Muscle layer of duodenum (tissue), 2 donors: ENCODE measurements at regions not wholly inside any gene's neighbourhood (a gene's known extent, or its start where the extent isn't known, plus 50 kb on each side); places are given as distances from the start of the nearest gene placed in this dataset.

Source experiments
- H3K27ac ChIP-seq: one replicate; pipeline ENCODE4 v1.7.0; 2013; ENCODE audit warnings: mild to moderate bottlenecking, low read length
- H3K27me3 ChIP-seq: one replicate; pipeline ENCODE4 v1.7.0; 2013; ENCODE audit warnings: low read depth, mild to moderate bottlenecking, control low read depth, low read length
- H3K36me3 ChIP-seq, 2 donors: one replicate each; pipeline ENCODE4 v1.7.0; 2013; ENCODE audit warnings: low read length in 2 of 2, control low read depth in 1 of 2, mild to moderate bottlenecking in 1 of 2; ENCODE audit not compliant: insufficient read depth in 2 of 2, control insufficient read depth in 1 of 2
- H3K4me1 ChIP-seq, 2 donors: one replicate each; pipeline ENCODE4 v1.7.0; 2013; ENCODE audit warnings: low read length in 2 of 2, mild to moderate bottlenecking in 2 of 2, control low read depth in 1 of 2, moderate library complexity in 1 of 2; ENCODE audit not compliant: insufficient read depth in 2 of 2, control insufficient read depth in 1 of 2
- H3K4me3 ChIP-seq, 2 donors: one replicate each; pipeline ENCODE4 v1.7.0; 2013; ENCODE audit warnings: low read length in 2 of 2, low read depth in 1 of 2, mild to moderate bottlenecking in 1 of 2
- H3K9me3 ChIP-seq, 2 donors: one replicate each; pipeline ENCODE4 v1.7.0; 2013; ENCODE audit warnings: low read length in 2 of 2, control low read depth in 1 of 2, mild to moderate bottlenecking in 1 of 2; ENCODE audit not compliant: control insufficient read depth in 1 of 2
- donor health status: healthy.

DNA sequence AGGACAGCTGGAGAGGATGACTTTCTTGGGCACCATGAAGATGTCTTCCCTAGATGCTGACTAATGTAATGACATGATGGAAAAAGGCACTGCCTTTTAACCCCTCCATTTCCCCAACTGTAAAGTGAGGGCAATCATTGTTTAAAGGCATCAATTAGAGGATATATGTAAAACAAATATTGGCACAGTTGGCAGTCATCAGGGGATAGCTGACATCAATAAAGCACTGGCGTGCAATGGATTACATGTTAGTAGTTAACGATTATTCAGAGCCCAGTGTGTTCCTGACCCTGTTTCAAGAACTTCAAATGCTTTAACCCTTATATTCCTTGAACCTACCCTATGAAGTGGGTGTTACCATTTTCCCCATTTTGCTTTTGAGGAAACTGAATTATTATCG is 100.7 kb downstream of the TMEM114 start:
- Histone ChIP-seq H3K4me3 (no peak overlapping the region), H3K4me1 (no peaks in the 10 kb centered on the region), H3K27me3 (no peaks in the 10 kb centered on the region), H3K36me3 (no peaks in the 10 kb centered on the region), H3K9me3 (no peaks in the 10 kb centered on the region), H3K27ac (no peak overlapping the region)

DNA sequence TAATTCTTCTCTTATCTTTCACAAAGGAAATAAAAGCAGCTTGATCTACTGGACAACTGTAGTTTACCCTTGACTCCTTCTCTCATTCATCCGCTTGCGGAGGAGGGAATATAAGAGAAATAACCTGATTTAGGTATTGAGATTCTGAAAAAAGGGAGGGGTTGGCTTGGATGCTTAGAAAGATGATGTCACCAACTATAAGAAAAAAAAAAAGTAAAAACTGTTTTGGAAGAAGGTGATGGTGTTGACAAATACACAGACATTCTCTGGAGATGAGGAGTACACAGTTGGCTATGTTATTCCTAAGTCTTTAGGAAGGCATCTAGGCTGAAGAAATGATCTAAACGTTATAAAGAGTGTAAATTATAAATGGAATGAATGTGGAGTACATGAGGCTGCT is 103.3 kb downstream of the TMEM114 start:
- Histone ChIP-seq H3K9me3 (no peaks in the 10 kb centered on the region), H3K4me1 (no peaks in the 10 kb centered on the region), H3K27ac (no peak overlapping the region), H3K36me3 (no peaks in the 10 kb centered on the region), H3K27me3 (no peaks in the 10 kb centered on the region), H3K4me3 (no peak overlapping the region)

DNA sequence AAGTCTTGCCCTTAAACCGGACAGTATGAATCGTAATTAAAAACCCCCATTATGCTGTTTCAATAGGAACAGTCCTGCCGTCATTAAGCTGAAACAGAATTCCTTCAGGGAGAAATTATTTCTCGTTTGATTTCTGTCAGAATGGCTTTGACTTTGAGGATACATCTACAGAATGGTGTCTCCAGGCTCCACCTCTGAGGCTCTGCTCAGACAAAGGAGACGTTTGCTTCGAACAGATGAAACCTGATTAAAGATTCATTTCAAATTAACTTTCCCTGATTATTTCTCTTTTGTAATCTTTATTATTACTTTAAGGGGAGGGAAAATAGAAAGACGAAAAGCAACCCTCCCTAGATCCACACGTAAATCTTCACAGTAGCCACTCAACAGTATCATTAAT is 106.9 kb downstream of the TMEM114 start:
- no peak overlapping the region for H3K4me3 ChIP-seq
- no peaks in the 10 kb centered on the region for H3K9me3 ChIP-seq
- H3K4me1 ChIP-seq = no peaks in the 10 kb centered on the region
- no peak overlapping the region for H3K27ac ChIP-seq
- H3K27me3 ChIP-seq = no peaks in the 10 kb centered on the region
- no peaks in the 10 kb centered on the region for H3K36me3 ChIP-seq

DNA sequence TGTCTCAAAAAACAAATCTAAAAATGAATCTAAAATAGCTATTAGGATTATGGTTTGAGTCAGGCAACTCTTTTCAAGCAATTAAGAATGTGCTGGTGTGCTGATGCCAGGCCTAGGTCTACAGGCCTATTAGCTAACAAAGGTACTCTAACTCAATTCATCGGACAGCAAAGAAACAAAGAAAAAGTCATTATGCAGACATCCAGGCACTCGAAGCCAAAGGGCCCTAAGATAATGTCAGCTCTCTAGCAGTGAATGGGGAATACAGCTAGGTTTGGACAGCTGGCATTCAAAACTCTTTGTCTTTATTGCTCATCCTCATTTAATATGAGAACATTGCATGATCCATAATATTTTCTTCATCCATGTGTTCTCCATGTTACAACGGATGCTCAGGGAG is 108.5 kb downstream of the TMEM114 start:
- Histone ChIP-seq H3K4me3 (no peak overlapping the region), H3K4me1 (no peaks in the 10 kb centered on the region), H3K27ac (no peak overlapping the region), H3K36me3 (no peaks in the 10 kb centered on the region), H3K9me3 (no peaks in the 10 kb centered on the region), H3K27me3 (no peaks in the 10 kb centered on the region)

DNA sequence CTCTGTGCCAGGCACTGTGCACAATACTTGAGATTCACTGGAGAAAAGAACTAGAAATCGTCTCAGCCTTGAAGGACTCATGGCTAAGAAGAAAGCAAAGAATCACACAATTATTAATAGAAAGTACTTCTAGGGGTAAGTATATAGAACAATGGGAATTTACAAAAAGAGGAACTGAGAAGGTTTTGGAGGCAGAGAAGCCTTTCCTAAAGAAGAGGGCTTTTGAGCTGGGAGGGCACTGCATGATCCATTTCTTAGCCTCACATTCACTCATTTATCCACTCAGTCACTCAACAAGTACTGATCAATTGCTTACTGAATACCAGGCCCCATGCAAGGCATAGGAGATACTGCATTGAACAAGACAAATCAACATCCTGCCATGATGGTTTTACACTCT is 113.5 kb downstream of the TMEM114 start:
- no peak overlapping the region for H3K27ac ChIP-seq
- no peaks in the 10 kb centered on the region for H3K36me3 ChIP-seq
- H3K4me1 ChIP-seq = no peaks in the 10 kb centered on the region
- H3K9me3 ChIP-seq = peaks cover 0 to 5% of the 10 kb centered on the region in 2 donors
- no peak overlapping the region for H3K4me3 ChIP-seq
- H3K27me3 ChIP-seq = no peaks in the 10 kb centered on the region

DNA sequence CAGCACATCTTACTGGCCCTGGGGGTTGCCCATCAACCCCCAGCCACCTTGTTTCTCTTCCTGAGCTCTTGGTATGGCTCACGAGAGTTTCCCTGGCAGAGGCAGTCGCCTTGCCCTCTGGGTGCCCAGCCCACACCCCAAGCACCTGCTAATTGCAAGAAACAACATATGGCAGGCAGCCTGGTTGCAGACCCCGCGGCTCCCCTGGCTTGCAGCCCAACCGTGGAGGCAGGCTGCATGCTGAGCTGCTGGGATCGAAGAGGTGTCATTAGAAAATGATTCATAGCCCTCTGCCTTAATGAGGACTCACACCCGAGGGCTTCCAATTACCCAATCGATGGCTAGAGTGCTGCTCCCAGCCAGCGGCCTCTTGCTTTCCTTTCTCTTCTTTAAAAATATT is 115.7 kb downstream of the TMEM114 start:
- peaks cover 0 to 5% of the 10 kb centered on the region in 2 donors for H3K9me3 ChIP-seq
- no peaks in the 10 kb centered on the region for H3K36me3 ChIP-seq
- H3K4me3 ChIP-seq = no peak overlapping the region
- H3K27ac ChIP-seq = no peak overlapping the region
- no peaks in the 10 kb centered on the region for H3K27me3 ChIP-seq
- no peaks in the 10 kb centered on the region for H3K4me1 ChIP-seq

DNA sequence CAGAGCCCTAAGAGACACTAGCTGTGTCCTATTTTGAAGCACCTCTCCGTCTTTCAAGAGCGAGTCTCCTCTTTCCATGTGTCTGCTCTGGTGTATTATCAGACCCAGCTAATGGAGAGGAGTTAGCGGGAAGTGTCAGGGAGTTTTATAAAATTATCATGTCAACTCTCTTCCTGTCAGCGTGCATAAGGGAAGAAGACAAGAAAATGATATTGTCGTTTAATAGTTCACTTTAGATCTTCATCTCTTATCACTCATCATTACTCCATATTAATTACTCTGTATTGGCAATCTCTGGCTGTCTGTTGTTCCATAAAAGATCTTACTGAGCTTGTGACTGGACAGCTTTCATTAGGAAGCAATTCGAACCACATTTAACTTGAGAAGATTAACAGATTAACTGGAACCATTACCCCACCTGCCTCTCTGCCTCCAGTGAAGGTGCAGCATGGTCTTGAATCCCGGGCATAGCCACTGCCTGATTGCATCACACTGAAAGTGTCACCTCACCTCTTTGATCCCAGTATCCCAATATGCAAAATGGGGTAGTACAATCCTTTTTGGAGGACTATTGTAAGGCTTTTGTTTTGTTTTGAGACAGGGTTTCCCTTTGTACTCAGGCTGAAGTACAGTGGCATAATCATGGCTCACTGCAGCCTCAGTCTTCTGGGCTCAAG is 121.1 kb downstream of the TMEM114 start:
- Histone ChIP-seq H3K27ac (no peak overlapping the region), H3K4me1 (no peaks in the 10 kb centered on the region), H3K4me3 (no peak overlapping the region), H3K9me3 (peaks cover 0 to 5% of the 10 kb centered on the region in 2 donors), H3K27me3 (no peaks in the 10 kb centered on the region), H3K36me3 (no peaks in the 10 kb centered on the region)

DNA sequence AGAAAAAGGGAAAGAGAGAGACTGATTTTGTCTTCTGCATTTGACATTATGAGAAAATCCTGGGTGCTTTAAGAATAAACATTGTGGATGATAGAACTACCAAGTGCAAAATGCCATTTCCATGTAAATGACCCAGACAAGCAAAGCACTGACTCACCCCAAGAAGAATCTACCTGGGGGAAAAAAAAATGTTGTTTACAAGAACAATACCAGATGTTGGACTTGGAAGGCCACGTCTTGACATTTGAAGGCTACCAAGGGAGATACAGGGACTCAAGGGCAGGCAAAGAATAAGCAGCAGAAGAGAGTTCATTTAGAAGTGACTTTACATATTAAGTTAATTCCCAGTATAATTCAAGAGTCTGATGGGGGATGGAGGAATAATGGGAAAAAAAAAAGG is 125.3 kb downstream of the TMEM114 start:
- Histone ChIP-seq H3K27me3 (no peaks in the 10 kb centered on the region), H3K36me3 (no peaks in the 10 kb centered on the region), H3K4me1 (no peaks in the 10 kb centered on the region), H3K4me3 (no peak overlapping the region), H3K27ac (no peak overlapping the region), H3K9me3 (no peaks in the 10 kb centered on the region)

DNA sequence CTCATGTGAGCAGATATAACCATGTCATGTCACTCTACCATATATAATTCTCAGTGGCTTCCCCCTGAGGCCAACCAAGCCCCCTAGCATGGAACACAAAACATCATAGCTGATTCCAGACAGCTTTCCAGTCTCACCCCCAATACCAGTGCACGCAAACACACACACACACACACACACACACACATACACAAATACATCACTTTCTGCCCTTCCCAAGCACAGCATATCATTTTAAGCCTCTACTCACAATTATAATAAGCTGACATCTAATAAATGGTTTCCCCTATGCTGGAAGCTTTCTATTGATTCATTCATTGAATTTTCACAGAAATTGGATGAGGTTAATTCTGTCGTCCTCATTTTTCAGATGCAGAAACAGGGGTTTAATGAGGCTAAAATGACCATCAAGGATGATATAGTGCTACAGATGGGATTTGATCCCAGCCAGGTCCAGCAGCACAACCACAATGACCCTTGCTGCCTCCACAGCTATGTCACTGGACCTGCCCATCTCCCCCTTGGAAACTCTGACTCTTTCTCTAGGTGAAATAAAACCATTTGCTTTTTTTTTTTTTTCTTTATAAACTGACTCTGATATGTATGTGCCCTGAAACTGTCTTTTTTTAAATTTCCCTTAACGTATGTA is 131.1 kb downstream of the TMEM114 start:
- no peak overlapping the region for H3K4me3 ChIP-seq
- H3K27ac ChIP-seq = no peak overlapping the region
- no peaks in the 10 kb centered on the region for H3K4me1 ChIP-seq
- no peaks in the 10 kb centered on the region for H3K27me3 ChIP-seq
- no peaks in the 10 kb centered on the region for H3K36me3 ChIP-seq
- H3K9me3 ChIP-seq = peaks cover 0 to 12% of the 10 kb centered on the region in 2 donors

DNA sequence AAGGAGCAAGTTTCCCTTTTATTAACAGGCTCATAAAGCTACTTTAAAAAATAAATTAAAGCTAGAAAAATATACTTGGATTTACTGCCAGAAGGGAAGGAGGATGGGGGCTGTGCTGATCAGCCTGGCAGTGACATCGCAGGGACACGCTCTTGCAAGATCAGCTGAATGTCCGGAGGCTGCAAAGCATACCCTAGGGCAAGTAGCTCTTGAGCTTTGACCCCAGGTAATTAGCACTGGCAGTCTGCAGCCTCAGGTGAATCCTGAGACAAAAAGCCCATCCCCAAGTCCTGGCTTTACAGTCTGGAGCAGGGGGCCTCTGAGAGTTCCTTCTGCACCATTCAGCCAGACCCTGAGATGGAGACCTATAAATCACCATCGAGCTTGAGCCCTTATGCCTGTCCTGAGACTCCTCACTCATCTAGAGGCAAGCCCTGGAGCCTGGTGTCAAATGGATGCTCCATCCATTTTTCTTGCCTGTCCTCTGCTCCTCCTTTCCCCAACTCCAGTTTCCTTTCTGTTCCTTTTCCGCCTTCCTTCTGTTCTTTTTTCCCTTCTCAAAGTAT is 131.7 kb downstream of the TMEM114 start:
- H3K36me3 ChIP-seq = no peaks in the 10 kb centered on the region
- no peak overlapping the region for H3K27ac ChIP-seq
- no peaks in the 10 kb centered on the region for H3K4me1 ChIP-seq
- peaks cover 0 to 12% of the 10 kb centered on the region in 2 donors for H3K9me3 ChIP-seq
- no peak overlapping the region for H3K4me3 ChIP-seq
- H3K27me3 ChIP-seq = no peaks in the 10 kb centered on the region

DNA sequence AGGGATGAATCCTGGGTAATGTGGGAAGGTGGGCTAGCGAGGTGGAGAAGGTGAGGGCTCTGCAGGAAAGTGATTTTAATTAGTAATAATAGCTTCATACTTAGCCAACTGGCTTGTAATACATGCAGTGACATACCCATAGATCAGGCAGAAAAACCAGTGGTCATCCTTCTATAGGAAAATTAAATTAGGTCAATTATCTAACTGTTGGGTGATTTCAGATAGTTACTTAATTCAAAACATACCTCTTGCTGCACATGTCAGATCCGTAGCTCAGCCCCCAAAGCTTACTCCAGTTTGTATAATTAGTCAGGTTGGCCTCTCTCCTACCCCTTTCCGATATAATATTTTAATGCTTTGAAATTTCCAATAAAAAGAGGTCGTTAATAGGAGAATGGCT is 137.0 kb downstream of the TMEM114 start:
- Histone ChIP-seq H3K27ac (no peak overlapping the region), H3K27me3 (no peaks in the 10 kb centered on the region), H3K36me3 (no peaks in the 10 kb centered on the region), H3K4me3 (no peak overlapping the region), H3K9me3 (peaks cover 0 to 12% of the 10 kb centered on the region in 2 donors), H3K4me1 (no peaks in the 10 kb centered on the region)
